SKM-1 treated with dmso at 0.1 percent for 144 hours (cell line): ENCODE measurements at regions not wholly inside any gene's neighbourhood (a gene's known extent, or its start where the extent isn't known, plus 50 kb on each side); places are given as distances from the start of the nearest gene placed in this dataset.

Experiments
- DNase-seq: peaks from one replicate; lab custom pipeline; 2025; ENCODE audit not compliant: unreplicated experiment; lab: John Stamatoyannopoulos, UW

- DNase-seq = no peak
These were observed 498.6 kb downstream of the TXNL1 start for GRCh38 chr18:56139792-56140254.

DNA sequence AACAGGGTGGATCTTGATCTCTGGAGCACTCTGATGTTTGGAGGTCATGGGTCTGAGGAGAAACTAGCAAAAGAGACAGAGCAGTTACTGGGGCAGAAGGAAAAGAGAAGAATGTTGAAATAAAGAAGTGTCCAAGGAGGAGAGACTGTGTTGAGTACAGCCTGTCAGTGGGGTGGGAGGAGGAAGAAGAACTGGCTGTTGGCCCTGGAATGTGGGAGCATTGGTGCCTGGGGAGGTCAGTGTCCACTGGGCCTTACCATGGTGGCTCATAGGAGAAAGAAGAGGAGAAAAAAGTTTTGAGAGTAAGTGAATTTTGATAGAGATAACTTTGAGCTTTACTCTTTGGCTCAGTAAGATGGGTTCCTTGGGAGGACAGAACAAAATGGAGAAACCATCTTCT lies 499.0 kb downstream of the TXNL1 start:
- DNase-seq = no peak

DNA sequence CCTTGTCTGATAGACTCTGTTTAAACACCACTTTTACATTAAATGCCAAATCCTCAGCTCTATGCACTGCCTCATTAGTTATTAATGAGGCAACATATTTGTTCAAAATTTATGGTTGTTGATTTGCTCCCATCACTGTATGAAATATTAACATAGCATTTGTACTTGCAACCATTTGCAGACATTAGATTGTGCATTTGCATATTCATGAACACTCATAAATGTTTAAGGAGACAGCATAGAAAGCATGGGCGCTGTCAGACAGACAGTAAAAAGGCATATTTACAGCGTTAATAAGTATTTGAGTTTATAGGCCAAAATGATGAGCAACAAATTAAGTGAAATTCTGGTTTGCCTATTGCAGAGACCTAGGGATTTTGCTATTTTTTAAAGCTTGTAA lies 502.3 kb downstream of the TXNL1 start:
- no peak for DNase-seq

DNA sequence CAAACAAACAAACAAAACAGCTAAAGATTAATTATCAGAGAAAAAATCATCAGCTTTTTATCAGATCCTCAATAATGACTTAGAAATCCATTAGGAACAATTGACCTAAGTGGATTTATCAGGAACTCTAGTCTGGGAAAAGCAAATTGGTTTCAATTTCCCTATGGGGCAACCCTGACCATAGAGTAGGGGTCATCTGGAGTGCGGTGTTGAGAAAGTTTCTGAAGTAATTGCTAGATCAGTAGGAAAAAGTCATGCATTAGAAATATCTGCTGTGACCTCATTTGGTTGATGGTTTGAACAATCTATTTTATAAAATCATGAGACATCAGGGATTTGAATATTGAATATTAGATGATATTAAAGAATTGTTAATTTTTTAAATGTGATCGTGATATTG lies 507.9 kb downstream of the TXNL1 start:
- DNase-seq = no peak

DNA sequence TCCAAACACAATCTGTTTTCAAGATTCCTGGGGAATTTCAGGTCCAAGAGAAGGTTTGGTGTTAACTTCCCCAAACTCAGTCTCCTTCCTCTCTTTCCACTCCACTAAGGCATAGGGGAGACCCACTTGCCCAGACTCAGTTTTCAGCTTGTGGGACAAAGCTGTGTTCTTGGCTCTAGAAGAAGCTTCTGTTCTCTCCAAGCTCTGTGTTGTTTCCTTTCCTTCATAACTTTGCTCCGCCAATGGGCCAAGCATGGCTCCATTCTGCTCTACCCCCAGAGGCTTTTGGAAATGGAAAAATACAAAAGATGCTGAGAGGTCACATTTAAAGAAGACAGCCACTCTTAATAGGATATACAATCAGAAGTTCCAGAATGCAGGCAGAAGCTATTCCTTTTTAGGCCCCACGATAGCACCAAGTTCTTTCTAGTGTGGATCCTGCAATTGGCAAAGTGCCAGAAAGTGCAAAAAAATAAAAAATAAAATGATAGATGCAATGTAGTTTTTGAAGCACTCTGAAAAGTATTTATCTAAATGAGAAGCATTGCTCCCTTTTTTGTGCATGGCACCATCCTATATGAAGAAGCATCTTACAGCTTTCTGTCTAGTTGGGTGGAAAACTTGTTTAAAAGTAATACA lies 510.1 kb downstream of the TXNL1 start:
- DNase-seq = no peak

DNA sequence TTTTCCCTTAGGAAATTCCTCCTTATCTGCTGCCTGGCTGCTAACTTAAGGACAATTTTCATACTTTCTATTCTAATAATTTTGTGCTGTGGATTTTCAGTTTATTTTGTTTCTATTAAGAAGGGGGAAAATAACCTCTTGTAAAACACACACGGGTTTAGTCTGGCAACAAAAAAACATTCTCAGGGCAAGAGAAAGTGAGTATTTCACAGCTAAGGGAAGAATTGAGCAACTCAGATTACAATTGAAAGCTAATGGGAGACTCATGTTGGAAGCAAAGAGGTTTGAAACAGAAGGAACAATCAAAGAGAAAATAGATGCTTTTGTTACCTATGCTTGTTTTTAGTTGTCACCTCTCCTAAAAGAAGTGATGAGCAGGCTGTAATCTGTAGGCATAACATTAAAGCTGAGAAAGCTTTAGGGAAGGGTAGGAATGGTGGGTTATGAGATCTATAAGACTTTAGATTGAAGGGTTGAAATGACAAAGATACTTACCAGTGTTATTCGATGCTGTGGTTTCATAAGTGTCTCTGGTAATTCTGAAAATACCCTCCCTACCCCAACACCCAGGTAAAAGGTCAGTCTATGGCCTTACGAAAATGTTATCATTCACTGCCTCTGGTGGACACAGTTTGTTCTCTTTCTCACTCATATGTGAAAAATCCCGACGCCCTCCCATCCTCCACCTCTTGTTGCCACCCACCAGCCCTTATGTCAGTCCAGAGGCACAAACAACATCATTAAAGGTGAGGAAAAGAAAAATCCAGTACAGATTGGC lies 510.9 kb downstream of the TXNL1 start:
- DNase-seq = no peak

GRCh38 chr18:56124186-56124585 lies 514.2 kb downstream of the TXNL1 start:
- no peak for DNase-seq

GRCh38 chr18:56121669-56122068 lies 516.7 kb downstream of the TXNL1 start:
- no peak for DNase-seq

DNA sequence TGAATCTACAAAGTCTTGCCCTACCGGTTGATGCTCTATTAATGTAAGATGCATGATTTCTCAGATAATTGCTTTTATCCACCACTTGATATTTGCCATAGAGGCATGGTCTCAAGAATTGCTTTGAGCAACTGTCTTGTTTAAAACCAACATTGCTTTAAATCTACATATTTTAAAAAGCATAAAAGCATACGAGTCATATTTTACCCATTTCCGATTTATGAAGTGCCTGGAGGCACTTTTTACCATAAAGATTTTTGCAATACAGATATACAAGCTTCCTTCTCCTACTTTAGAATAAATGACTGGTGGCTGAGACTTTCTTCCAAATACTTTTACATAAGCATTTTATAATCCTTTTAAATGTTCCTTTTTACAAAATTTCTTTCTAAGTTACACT lies 517.6 kb downstream of the TXNL1 start:
- DNase-seq = no peak

DNA sequence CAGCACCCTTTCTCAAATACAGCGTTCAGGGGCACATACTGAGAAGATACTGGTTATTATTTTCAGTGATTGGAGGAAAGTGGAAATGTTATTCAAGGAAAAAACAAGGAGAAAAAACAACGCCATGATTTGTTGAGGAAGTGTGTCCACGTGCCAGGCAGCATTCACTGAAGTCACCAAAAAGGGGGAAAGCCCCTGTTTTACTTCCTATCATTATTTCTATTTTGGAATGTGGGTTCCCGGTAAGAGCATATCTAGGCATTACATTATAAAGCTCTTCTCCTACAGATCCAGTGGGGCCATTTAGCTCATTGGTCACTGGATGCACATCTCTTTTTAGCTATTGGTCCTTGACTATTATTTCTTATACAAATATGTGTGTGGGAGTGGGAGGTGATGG lies 518.7 kb downstream of the TXNL1 start:
- DNase-seq = no peak

DNA sequence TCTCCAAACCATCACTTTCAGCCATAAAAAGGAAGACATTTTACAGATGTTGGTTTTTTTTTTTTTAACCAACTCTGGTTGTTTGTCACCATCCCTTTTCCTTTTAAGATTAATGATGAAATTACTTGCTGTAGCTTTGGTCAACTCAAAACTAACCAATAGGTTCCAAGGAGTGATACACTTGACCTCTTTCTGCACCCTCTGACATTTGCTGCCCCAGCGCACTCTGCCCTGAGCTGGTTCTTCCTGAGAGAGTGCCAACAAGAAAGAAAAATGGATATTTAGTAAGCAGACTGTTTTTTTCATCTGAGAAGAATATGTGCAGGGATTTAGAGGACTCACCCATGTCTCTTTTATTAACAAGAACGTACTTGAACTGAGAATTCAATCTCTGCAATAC lies 520.0 kb downstream of the TXNL1 start:
- DNase-seq = no peak

GRCh38 chr18:56115071-56116015 lies 523.0 kb downstream of the TXNL1 start:
- no peak for DNase-seq

DNA sequence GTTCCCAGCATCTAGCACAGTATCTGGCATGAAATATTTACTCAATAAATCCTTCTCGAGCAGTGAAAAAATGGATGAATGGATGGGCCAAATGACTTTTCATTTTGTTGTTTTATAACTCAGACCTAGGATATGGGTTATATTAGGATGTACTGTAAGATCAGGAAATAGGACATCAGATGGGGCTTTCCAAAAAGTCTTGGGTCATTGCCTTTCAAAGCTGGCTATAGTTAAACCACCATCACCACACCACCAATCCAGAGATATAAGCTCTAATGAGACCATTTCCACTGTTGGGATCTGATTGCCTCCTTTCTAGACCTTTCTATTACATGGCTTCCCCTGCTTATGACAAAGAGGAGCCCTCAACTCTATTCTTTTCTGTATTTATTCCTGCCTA lies 525.0 kb upstream of the TCF4 start:
- no peak for DNase-seq

DNA sequence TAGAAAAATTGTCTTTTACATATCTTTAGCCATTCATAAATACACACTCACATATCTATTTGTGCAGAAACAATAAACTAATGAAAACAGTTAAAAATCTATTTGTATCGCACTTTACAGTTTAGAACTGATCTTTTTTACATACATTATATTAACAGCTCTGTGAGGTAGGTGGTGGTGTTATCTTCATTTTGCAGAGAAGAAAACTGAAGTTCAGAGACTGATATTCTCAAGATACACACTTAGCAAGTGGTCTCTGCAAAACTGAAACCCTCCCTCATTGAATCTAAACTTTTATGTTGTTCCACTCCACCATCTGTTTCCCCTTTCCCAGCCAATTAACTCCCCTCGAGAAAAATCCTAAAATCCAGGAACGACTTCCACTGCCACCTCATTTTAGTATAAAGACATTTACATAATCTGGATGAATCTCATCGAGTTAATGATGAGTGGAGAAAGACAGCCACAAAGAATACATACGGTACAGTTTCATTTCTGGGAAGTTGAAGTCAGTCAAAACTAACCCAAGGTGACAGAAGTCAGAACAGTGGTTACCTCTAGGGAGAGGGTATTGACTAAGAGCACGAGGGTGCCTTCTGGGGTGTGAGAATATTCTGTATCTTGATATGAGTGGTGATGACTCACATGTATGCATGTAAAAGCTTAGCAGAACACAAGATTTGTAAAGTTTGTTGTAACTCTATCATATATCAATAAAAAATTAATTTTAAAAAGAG lies 524.2 kb upstream of the TCF4 start:
- no peak for DNase-seq

DNA sequence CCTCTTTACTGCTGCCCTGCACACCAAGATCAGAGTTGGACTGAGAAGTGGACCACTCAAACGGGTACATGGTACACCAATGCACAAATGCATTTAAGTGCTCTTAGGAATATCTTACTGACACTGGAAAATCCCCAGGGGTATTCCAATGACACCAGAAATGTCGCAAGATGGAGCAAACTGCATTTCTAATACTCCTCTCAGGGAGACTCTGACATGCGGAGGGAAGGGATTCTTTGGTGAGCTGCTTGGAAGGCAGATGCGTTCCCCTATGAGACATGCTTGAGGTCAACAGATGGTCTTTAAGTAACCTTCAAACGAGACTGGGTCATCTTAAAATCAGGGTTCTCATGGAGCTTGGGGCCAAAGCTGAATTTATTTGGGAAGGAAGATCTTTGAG lies 521.8 kb upstream of the TCF4 start:
- no peak for DNase-seq

GRCh38 chr18:56108478-56109367 lies 520.7 kb upstream of the TCF4 start:
- DNase-seq = no peak

- no peak for DNase-seq
These were observed 520.0 kb upstream of the TCF4 start for GRCh38 chr18:56107821-56108477.

GRCh38 chr18:56100090-56100722 lies 512.2 kb upstream of the TCF4 start:
- DNase-seq = no peak

DNA sequence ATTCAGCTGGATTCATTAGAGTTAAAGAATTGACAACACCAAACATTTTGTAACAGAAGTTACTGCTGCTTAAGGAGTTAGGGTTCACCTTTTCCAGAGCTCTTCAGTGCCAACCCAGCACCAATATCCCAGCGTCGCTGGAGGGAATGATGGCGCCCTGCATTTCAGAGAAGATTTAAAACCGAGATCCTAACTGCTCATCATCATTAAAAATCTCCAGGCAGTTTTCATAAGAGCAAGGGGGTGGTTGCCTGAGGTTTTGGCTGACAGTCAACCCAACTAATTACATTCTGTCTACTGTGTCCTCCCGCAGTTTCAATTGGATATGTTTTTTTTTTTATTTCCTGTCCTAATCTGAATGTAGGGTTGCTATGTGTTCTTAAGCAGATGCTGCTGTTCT lies 509.6 kb upstream of the TCF4 start:
- no peak for DNase-seq
